SK-N-MC (cell line): ENCODE measurements at regions not wholly inside any gene's neighbourhood (a gene's known extent, or its start where the extent isn't known, plus 50 kb on each side); places are given as distances from the start of the nearest gene placed in this dataset.

Experiments
- EZH2 ChIP-seq: fragments of 200-600 bp; sonication (generic); IDR thresholded peaks from one replicate; pipeline ENCODE4 v1.6.1; 2017; ENCODE audit warnings: antibody characterized with exemption
- FOXP2 ChIP-seq: optimal IDR thresholded peaks from 2 replicates; pipeline ENCODE3; 2011; ENCODE audit warnings: mild to moderate bottlenecking, moderate library complexity; ENCODE audit not compliant: insufficient read depth; ENCODE audit errors: extremely low read length, control extremely low read depth
- POLR2AphosphoS5 ChIP-seq: IDR thresholded peaks from 2 replicates; pipeline ENCODE4 v1.6.1; 2012; ENCODE audit warnings: mild to moderate bottlenecking, low read depth, low read length, borderline replicate concordance

- TF ChIP-seq EZH2, result no peak
- no peak for TF ChIP-seq POLR2AphosphoS5
- TF ChIP-seq FOXP2, result no peak
Observed at GRCh38 chr2:9725106-9725505, 94.3 kb upstream of the YWHAQ start.
